Epithelial cell of esophagus (primary cell): ENCODE measurements at regions not wholly inside any gene's neighbourhood (a gene's known extent, or its start where the extent isn't known, plus 50 kb on each side); places are given as distances from the start of the nearest gene placed in this dataset.

ENCODE experiments used
- DNase-seq: peaks from one replicate; pipeline ENCODE4 v3.0.0; 2010; ENCODE audit warnings: low read depth
- H3K4me3 ChIP-seq: 2 replicates; pipeline ENCODE4 v1.5.1; 2011; ENCODE audit warnings: mild to moderate bottlenecking, low read length, control low read depth
- TF ChIP-seq, protein P1 (sequence below): IDR thresholded peaks from 2 replicates; pipeline ENCODE4 v1.5.1; 2011; ENCODE audit warnings: low read depth, mild to moderate bottlenecking, low read length, control low read depth, inconsistent platforms; ENCODE audit not compliant: insufficient read depth; ENCODE audit errors: missing control alignments

DNA sequence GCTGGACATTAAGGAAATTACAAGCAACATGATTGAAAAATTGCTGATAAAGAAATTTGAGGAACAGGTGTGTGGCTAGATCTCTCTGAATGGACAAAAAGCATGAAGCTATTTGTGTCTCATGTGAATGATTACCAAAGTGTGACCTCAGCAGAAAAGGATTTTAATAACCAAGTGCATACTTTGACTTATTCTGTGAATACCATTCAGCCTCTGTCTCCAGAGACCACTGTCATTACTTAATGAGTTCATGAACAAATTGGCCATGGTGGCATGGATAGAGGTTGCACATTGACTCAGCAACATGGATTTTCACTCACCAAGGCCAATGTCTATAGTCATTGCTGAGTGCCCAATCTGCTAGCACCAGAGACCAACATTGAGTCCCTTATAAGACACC, 874.6 kb upstream of the POT1 start:
- DNase-seq: no peak
- H3K4me3 ChIP-seq: no peak overlapping the region
- TF ChIP-seq, protein P1, sequence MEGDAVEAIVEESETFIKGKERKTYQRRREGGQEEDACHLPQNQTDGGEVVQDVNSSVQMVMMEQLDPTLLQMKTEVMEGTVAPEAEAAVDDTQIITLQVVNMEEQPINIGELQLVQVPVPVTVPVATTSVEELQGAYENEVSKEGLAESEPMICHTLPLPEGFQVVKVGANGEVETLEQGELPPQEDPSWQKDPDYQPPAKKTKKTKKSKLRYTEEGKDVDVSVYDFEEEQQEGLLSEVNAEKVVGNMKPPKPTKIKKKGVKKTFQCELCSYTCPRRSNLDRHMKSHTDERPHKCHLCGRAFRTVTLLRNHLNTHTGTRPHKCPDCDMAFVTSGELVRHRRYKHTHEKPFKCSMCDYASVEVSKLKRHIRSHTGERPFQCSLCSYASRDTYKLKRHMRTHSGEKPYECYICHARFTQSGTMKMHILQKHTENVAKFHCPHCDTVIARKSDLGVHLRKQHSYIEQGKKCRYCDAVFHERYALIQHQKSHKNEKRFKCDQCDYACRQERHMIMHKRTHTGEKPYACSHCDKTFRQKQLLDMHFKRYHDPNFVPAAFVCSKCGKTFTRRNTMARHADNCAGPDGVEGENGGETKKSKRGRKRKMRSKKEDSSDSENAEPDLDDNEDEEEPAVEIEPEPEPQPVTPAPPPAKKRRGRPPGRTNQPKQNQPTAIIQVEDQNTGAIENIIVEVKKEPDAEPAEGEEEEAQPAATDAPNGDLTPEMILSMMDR: no peak

DNA sequence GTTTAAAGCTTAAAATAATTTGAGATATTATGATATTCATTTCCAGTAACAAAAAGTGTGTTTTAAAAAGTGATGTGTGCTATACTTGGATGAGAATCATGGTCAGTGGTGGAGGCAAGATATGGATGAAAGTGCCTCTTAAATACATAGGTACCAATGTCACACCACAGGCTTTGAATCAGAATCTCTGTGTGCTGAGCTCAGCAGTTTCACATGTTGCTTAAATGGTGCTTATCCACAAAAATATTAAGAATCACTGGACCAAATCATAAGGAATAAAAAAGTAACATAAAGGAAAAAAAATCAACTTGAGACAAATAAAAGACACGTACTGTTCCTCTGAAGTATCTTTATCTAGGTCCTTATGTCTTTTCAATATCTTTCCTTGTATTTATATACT, 850.5 kb upstream of the POT1 start:
- TF ChIP-seq, protein P1: no peak
- DNase-seq: no peak
- H3K4me3 ChIP-seq: no peak overlapping the region

DNA sequence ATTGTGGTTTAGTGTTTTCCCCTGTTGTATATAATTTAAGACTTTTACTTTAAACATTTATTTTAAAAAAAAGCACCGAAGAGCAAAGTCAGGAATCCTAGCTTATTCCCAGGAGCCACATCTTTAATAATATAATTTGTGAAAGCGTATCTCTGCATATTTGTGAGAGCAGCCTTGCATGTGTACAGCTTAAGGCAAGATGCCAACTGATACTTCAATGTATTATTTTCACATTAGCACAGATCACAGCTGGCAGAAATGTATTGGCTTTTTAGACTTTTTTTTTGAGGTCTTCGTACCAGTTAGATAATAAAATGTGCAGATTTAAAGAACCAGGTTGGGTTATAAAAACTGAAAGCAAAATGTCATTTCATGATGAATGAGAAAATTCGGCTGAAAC, 845.7 kb upstream of the POT1 start:
- TF ChIP-seq, protein P1: no peak
- no peak overlapping the region for H3K4me3 ChIP-seq
- DNase-seq: no peak

DNA sequence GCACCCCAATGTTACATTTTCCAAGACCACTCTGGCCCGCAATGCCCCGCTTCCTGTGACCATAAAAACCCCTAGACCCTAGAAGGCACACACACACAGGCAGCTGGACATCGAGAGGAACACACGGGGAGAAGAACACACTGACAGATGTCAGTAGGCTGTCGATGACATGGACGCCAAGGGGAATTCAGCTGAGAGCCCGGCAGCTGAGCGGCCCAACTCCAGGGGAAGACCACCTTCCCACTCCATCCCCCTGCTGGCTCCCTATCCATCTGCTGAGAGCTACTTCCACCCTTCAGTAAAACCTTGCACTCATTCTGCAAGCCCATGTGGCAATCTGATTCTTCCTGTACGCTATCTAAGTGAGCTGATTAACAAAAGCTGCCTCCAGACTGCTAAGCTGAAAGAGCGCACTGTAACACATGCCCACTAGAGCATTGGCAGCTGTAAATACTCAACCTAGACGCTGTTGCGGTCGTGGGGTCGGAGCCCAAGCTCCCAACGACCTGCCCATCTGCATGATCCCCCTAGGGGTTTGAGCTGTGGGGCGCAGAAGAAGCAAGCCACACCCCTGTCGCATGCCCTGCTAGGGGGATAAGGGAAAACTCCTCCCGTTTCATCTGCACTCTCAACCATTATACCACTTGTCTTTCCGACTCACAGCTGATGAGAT, 843.6 kb upstream of the POT1 start:
- no peak overlapping the region for H3K4me3 ChIP-seq
- TF ChIP-seq, protein P1: no peak
- DNase-seq: no peak

DNA sequence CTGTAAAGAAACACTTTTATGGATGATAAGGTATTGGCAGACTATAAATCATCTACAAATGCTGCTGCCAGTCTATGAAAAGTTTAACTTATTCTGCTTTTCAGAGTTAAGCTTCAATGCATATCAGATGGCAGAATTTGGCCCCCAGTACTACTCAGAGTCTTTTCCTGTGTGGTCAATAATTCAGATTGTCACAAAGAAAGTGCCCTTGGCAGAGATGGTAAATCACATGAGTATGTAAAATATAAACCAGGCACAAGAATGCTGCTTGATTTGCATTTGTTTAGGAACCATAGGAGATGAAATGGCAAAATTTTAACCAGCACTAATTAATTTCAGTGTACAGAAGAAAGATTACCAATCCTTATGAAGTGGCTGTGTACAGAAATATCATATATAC, 818.3 kb upstream of the POT1 start:
- H3K4me3 ChIP-seq: no peak overlapping the region
- no peak for DNase-seq
- TF ChIP-seq, protein P1: no peak

DNA sequence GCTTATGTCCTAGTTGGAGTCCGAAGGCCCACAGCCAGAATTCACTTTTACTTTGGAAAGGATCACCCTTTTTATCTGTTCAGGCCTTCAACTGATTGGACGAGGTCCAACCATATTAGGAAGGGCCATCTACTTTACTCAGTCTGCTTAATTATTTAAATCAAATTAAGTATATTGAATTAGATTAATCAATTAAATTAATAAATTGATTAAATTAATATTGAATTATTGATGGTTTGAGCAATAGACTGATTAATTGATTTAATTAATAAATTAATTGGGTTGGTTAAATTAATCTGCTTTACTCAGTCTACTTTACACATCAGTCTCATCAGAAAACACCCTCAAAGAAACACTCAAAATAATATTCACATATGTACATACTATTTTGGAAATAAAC, 816.9 kb upstream of the POT1 start:
- TF ChIP-seq, protein P1: no peak
- no peak for DNase-seq
- H3K4me3 ChIP-seq: no peak overlapping the region

DNA sequence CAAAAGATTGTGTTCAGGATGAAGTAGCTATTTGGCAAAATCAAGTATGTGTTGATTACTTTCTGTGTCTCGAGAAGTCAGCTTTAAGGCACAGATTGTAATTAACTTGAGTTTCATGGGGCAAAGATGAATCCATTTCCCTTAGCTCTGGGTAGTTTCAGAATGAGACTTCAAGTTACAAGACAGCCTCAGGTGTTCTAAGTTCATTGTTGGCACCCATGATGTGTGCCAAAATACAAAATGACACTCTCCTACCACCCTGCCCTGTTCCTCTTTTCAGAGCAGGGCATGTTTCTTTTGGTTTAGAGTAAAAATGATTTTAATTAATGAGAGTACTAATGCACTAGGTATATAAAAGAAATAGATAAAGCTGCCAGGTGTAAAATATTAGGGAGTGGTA, 797.6 kb upstream of the POT1 start:
- no peak for DNase-seq
- no peak overlapping the region for H3K4me3 ChIP-seq
- TF ChIP-seq, protein P1: no peak
